H1 (cell line): ENCODE measurements at regions not wholly inside any gene's neighbourhood (a gene's known extent, or its start where the extent isn't known, plus 50 kb on each side); places are given as distances from the start of the nearest gene placed in this dataset.

Experiments used
- FOSL1 ChIP-seq: IDR thresholded peaks from 2 replicates; pipeline ENCODE4 v1.6.1; 2011; ENCODE audit warnings: mild to moderate bottlenecking, low read depth, low read length, moderate library complexity; ENCODE audit not compliant: insufficient read depth
- GTF2F1 ChIP-seq: IDR thresholded peaks from 2 replicates; pipeline ENCODE4 v1.6.1; 2012; ENCODE audit warnings: low read depth, low read length, improper control_type of control experiment, borderline replicate concordance
- SRF ChIP-seq: IDR thresholded peaks from 2 replicates; pipeline ENCODE4 v1.6.1; 2011; ENCODE audit warnings: mild to moderate bottlenecking, low read depth, low read length, moderate library complexity
- TEAD4 ChIP-seq: IDR thresholded peaks from 2 replicates; pipeline ENCODE4 v1.6.1; 2012; ENCODE audit warnings: low read depth, low read length, inconsistent platforms, mixed read lengths
- TF ChIP-seq, protein P1 (sequence below): fragments of 300-600 bp; sonication (generic); IDR thresholded peaks from 2 replicates; pipeline ENCODE4 v1.7.1; 2012; ENCODE audit warnings: low read length, moderate library complexity, mild to moderate bottlenecking, inconsistent platforms; ENCODE audit not compliant: insufficient replicate concordance

DNA sequence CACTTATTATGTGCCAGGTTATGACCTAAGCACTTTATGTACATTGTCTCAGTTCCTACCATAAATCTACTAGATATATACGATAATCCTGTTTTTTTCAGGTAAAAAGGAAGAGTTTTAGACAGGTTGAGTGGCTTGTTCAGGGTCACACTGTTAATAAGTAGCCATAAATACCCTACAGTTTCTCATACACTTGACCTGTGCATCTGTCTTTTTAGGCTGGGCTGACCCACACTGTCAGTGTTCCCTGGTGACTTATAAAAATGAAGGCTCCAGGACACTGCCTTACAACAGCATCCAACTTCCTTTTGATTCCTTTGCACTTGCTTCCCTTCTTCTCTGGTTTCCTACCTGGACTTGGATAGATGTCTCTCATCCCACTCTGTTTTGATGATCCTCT is 78.2 kb upstream of the PAQR3 start (continued):
- TF ChIP-seq, protein P1, sequence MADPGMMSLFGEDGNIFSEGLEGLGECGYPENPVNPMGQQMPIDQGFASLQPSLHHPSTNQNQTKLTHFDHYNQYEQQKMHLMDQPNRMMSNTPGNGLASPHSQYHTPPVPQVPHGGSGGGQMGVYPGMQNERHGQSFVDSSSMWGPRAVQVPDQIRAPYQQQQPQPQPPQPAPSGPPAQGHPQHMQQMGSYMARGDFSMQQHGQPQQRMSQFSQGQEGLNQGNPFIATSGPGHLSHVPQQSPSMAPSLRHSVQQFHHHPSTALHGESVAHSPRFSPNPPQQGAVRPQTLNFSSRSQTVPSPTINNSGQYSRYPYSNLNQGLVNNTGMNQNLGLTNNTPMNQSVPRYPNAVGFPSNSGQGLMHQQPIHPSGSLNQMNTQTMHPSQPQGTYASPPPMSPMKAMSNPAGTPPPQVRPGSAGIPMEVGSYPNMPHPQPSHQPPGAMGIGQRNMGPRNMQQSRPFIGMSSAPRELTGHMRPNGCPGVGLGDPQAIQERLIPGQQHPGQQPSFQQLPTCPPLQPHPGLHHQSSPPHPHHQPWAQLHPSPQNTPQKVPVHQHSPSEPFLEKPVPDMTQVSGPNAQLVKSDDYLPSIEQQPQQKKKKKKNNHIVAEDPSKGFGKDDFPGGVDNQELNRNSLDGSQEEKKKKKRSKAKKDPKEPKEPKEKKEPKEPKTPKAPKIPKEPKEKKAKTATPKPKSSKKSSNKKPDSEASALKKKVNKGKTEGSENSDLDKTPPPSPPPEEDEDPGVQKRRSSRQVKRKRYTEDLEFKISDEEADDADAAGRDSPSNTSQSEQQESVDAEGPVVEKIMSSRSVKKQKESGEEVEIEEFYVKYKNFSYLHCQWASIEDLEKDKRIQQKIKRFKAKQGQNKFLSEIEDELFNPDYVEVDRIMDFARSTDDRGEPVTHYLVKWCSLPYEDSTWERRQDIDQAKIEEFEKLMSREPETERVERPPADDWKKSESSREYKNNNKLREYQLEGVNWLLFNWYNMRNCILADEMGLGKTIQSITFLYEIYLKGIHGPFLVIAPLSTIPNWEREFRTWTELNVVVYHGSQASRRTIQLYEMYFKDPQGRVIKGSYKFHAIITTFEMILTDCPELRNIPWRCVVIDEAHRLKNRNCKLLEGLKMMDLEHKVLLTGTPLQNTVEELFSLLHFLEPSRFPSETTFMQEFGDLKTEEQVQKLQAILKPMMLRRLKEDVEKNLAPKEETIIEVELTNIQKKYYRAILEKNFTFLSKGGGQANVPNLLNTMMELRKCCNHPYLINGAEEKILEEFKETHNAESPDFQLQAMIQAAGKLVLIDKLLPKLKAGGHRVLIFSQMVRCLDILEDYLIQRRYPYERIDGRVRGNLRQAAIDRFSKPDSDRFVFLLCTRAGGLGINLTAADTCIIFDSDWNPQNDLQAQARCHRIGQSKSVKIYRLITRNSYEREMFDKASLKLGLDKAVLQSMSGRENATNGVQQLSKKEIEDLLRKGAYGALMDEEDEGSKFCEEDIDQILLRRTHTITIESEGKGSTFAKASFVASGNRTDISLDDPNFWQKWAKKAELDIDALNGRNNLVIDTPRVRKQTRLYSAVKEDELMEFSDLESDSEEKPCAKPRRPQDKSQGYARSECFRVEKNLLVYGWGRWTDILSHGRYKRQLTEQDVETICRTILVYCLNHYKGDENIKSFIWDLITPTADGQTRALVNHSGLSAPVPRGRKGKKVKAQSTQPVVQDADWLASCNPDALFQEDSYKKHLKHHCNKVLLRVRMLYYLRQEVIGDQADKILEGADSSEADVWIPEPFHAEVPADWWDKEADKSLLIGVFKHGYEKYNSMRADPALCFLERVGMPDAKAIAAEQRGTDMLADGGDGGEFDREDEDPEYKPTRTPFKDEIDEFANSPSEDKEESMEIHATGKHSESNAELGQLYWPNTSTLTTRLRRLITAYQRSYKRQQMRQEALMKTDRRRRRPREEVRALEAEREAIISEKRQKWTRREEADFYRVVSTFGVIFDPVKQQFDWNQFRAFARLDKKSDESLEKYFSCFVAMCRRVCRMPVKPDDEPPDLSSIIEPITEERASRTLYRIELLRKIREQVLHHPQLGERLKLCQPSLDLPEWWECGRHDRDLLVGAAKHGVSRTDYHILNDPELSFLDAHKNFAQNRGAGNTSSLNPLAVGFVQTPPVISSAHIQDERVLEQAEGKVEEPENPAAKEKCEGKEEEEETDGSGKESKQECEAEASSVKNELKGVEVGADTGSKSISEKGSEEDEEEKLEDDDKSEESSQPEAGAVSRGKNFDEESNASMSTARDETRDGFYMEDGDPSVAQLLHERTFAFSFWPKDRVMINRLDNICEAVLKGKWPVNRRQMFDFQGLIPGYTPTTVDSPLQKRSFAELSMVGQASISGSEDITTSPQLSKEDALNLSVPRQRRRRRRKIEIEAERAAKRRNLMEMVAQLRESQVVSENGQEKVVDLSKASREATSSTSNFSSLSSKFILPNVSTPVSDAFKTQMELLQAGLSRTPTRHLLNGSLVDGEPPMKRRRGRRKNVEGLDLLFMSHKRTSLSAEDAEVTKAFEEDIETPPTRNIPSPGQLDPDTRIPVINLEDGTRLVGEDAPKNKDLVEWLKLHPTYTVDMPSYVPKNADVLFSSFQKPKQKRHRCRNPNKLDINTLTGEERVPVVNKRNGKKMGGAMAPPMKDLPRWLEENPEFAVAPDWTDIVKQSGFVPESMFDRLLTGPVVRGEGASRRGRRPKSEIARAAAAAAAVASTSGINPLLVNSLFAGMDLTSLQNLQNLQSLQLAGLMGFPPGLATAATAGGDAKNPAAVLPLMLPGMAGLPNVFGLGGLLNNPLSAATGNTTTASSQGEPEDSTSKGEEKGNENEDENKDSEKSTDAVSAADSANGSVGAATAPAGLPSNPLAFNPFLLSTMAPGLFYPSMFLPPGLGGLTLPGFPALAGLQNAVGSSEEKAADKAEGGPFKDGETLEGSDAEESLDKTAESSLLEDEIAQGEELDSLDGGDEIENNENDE: no peak
- TF ChIP-seq FOSL1: no peak
- no peak for TF ChIP-seq SRF
- TF ChIP-seq GTF2F1: no peak
- no peak for TF ChIP-seq TEAD4
